GM12878 (cell line): ENCODE measurements at regions not wholly inside any gene's neighbourhood (a gene's known extent, or its start where the extent isn't known, plus 50 kb on each side); places are given as distances from the start of the nearest gene placed in this dataset.

Source experiments
- ATAC-seq: fragments of 200-7000 bp; cut with Tn5 transposase; 3 replicates; pipeline ENCODE4 v1.9.1; 2020; ENCODE audit warnings: mild to moderate bottlenecking, moderate library complexity
- BruUV-seq: library from RNA; stranded (reverse); fragments of 400-500 nt; replicated peaks from 2 replicates; lab custom pipeline; 2021; lab: Mats Ljungman, UMichigan
- CTCF ChIA-PET: fragments of 300-600 bp; sonication (Branson Sonifier 250); formaldehyde crosslinking; extraction: SDS; loops from one replicate; lab custom pipeline; 2021; ENCODE audit warnings: inconsistent platforms; lab: Yijun Ruan, JAX
- POLR2A ChIA-PET: fragments of 350-600 bp; formaldehyde crosslinking; extraction: SDS; loops from one replicate; lab custom pipeline; 2021; ENCODE audit warnings: inconsistent platforms; lab: Charles Lee
- RAD21 ChIA-PET: fragments of 300-600 bp; sonication (Branson Sonifier 250); formaldehyde crosslinking; loops from one replicate; lab custom pipeline; 2023; ENCODE audit warnings: antibody characterized with exemption; ENCODE audit not compliant: unreplicated experiment; lab: Charles Lee
- SMC1A ChIA-PET: fragments of 300-600 bp; sonication (Branson Sonifier 250); formaldehyde crosslinking; loops from one replicate; lab custom pipeline; 2023; ENCODE audit not compliant: unreplicated experiment, uncharacterized antibody; lab: Charles Lee
- DNase-seq: peaks from one replicate; pipeline ENCODE4 v3.0.0-alpha.2; 2011; ENCODE audit warnings: low read depth, low spot score
- FAIRE-seq: peaks from 3 replicates; lab custom pipeline; 2011; peaks lifted over from hg19 to GRCh38; lab: Jason Lieb, UNC
- H2AFZ ChIP-seq: 2 replicates; pipeline ENCODE4 v1.6.0; 2011; ENCODE audit warnings: low read depth, low read length, control low read depth; ENCODE audit not compliant: control insufficient read depth
- H3K27ac ChIP-seq: 2 replicates; pipeline ENCODE4 v1.5.1; 2011; ENCODE audit warnings: control low read depth; ENCODE audit not compliant: control insufficient read depth, insufficient read depth
- H3K27me3 ChIP-seq, 2 experiments: replicated peaks in 1 of 2; 2 replicates each; pipeline versions ENCODE4 v1.6.0 to v1.6.1; 2011; ENCODE audit warnings: low read length in 1 of 2; ENCODE audit not compliant: control insufficient read depth in 2 of 2, insufficient read depth in 2 of 2
- H3K36me3 ChIP-seq, 2 experiments: 2 replicates each; pipeline ENCODE4 v1.5.1; 2011; ENCODE audit warnings: low read length in 1 of 2; ENCODE audit not compliant: control insufficient read depth in 2 of 2, insufficient read depth in 2 of 2
- H3K4me1 ChIP-seq: 2 replicates; pipeline ENCODE4 v1.6.1; 2011; ENCODE audit warnings: mild to moderate bottlenecking, low read length, moderate library complexity, mixed read lengths; ENCODE audit not compliant: control insufficient read depth, insufficient read depth
- H3K4me2 ChIP-seq: 2 replicates; pipeline ENCODE4 v1.6.0; 2011; ENCODE audit warnings: control low read depth; ENCODE audit not compliant: control insufficient read depth, insufficient read depth
- H3K4me3 ChIP-seq: fragments of 200-600 bp; sonication (generic); 2 replicates; pipeline ENCODE4 v1.5.1; 2016
- H3K79me2 ChIP-seq: 2 replicates; pipeline ENCODE4 v1.6.0; 2011; ENCODE audit warnings: low read length; ENCODE audit not compliant: control insufficient read depth, insufficient read depth
- H3K9ac ChIP-seq: 2 replicates; pipeline ENCODE4 v1.8.0; 2011; ENCODE audit warnings: low read length, control low read depth, mixed read lengths; ENCODE audit not compliant: control insufficient read depth, insufficient read depth
- H3K9me3 ChIP-seq: replicated peaks from 3 replicates; pipeline ENCODE4 v1.5.1; 2011; ENCODE audit warnings: mild to moderate bottlenecking, low read length; ENCODE audit not compliant: control insufficient read depth, insufficient read depth
- H4K20me1 ChIP-seq: 2 replicates; pipeline ENCODE4 v1.6.0; 2011; ENCODE audit not compliant: control insufficient read depth, insufficient read depth
- BRCA1 ChIP-seq: IDR thresholded peaks from 2 replicates; pipeline ENCODE4 v1.6.1; 2011; ENCODE audit warnings: low read depth, low read length, improper control_type of control experiment
- CBX5 ChIP-seq: sonication (generic); IDR thresholded peaks from 2 replicates; pipeline ENCODE4 v1.6.1; 2016; ENCODE audit warnings: low read depth, moderate library complexity, mild to moderate bottlenecking, inconsistent platforms
- CEBPB ChIP-seq, 2 experiments: fragments of 150-350 bp in 1 of 2; IDR thresholded peaks; 2 replicates each; pipeline ENCODE4 v1.6.1; 2012 to 2014; ENCODE audit warnings: low read depth in 2 of 2, low read length in 2 of 2, borderline replicate concordance in 1 of 2, inconsistent platforms in 1 of 2
- CEBPZ ChIP-seq: fragments of 150-350 bp; IDR thresholded peaks from 2 replicates; pipeline ENCODE4 v1.6.1; 2016; ENCODE audit warnings: low read depth, low read length
- EGR1 ChIP-seq, 2 experiments: IDR thresholded peaks; 1 replicate in 1 of 2; 2 replicates in 1 of 2; pipeline ENCODE4 v1.6.1; 2011 to 2012; ENCODE audit warnings: low read depth in 2 of 2, low read length in 2 of 2, borderline replicate concordance in 1 of 2, mild to moderate bottlenecking in 1 of 2, moderate library complexity in 1 of 2
- HDAC2 ChIP-seq: fragments of 200-600 bp; sonication (generic); IDR thresholded peaks from 2 replicates; pipeline ENCODE4 v1.6.1; 2017
- MYB ChIP-seq: fragments of 150-350 bp; IDR thresholded peaks from 2 replicates; pipeline ENCODE4 v1.6.1; 2014; ENCODE audit warnings: mild to moderate bottlenecking, low read depth, low read length, borderline replicate concordance
- RFX5 ChIP-seq: IDR thresholded peaks from 2 replicates; pipeline ENCODE4 v1.6.1; 2011; ENCODE audit warnings: low read depth, low read length, improper control_type of control experiment
- SMAD1 ChIP-seq: fragments of 450-650 bp; IDR thresholded peaks from 2 replicates; pipeline ENCODE4 v1.6.1; 2018; ENCODE audit warnings: mild to moderate bottlenecking, low read depth; ENCODE audit not compliant: partially characterized antibody
- SPI1 ChIP-seq: IDR thresholded peaks from 2 replicates; pipeline ENCODE4 v1.6.1; 2011; ENCODE audit warnings: low read depth, mild to moderate bottlenecking, low read length, moderate library complexity, borderline replicate concordance; ENCODE audit not compliant: insufficient read depth
- SRF ChIP-seq, 2 experiments: IDR thresholded peaks; 2 replicates each; pipeline ENCODE4 v1.6.1; 2011; ENCODE audit warnings: low read depth in 2 of 2, low read length in 2 of 2, mild to moderate bottlenecking in 1 of 2, moderate library complexity in 1 of 2
- WGBS: methylation state at CpG from one replicate; pipeline ENCODE4 v1.1.6; 2016; ENCODE audit warnings: low lambda C conversion rate; ENCODE audit not compliant: insufficient replicate concordance, insufficient coverage; ENCODE audit errors: missing lambda C conversion rate; 5-methylcytosine and 5-hydroxymethylcytosine counted together
- in situ Hi-C: fragments of 300-500 bp; cut with MboI; formaldehyde crosslinking; loops from 9 replicates; pipeline ENCODE4 v1.14.3; 2018; ENCODE audit warnings: mixed read lengths
- intact Hi-C: fragments of 100-400 bp; cut with micrococcal nuclease; formaldehyde crosslinking; loops from one replicate; pipeline ENCODE4 v1.14.2; 2022; ENCODE audit not compliant: unreplicated experiment
- TF ChIP-seq, protein P1 (sequence below): IDR thresholded peaks from 2 replicates; pipeline ENCODE4 v1.6.1; 2011; ENCODE audit warnings: mild to moderate bottlenecking, low read depth, low read length, moderate library complexity; ENCODE audit not compliant: insufficient replicate concordance

- TF ChIP-seq CEBPZ (no peak), SPI1 (no peak)
- TF ChIP-seq, all 136 proteins: peak for 0
Observed at GRCh38 chr18:75132098-75132870, 76.7 kb downstream of the PTGR3 start (continued).

- ChIA-PET RAD21 (no interaction called here), POLR2A (interaction anchor here (0.6 kb wide), 1 partner anchor 208 kb away, joined by 3 read pairs; no protein-coding TSS in a partner anchor), SMC1A (interaction anchor here (0.6 to 0.9 kb wide), 3 partner anchors 53 to 695 kb away, joined by 3 read pairs; no protein-coding TSS in a partner anchor), CTCF (interaction anchor here (0.7 to 1.1 kb wide), 2 partner anchors 37 to 41 kb away, joined by 3 read pairs; no protein-coding TSS in a partner anchor)
- 58% methylated on average over 19 of the region's 20 CpGs for WGBS
- H3K27me3 ChIP-seq: no peaks in the 10 kb centered on the region
- no peak overlapping the region for H3K4me3 ChIP-seq
- H4K20me1 ChIP-seq: no peaks in the 10 kb centered on the region
- in situ Hi-C loops: no loop called here
- intact Hi-C loops: no loop called here
- no peak for ATAC-seq
- H3K27ac ChIP-seq: no peak overlapping the region
- H3K9ac ChIP-seq: no peak overlapping the region
- H3K4me1 ChIP-seq: no peaks in the 10 kb centered on the region
- FAIRE-seq: no peak
- no peaks in the 10 kb centered on the region for H3K79me2 ChIP-seq
- DNase-seq: no peak
- no peaks in the 10 kb centered on the region for H3K36me3 ChIP-seq
- no peaks in the 10 kb centered on the region for H3K9me3 ChIP-seq
- no peak overlapping the region for H3K4me2 ChIP-seq
- BruUV-seq: no TSS peak
- no peak overlapping the region for H2AFZ ChIP-seq
- TF ChIP-seq BRCA1: no peak
- no peak for TF ChIP-seq RFX5
- no peak for TF ChIP-seq CEBPB (IDR thresholded peaks at IDR 0.05; ENCODE audit: borderline replicate concordance in 1 of 2, low read depth in 2 of 2, low read length in 2 of 2)
- no peak for TF ChIP-seq SRF (IDR thresholded peaks at IDR 0.05; ENCODE audit: low read depth in 2 of 2, low read length in 2 of 2)
- no peak for TF ChIP-seq CBX5
- no peak for TF ChIP-seq EGR1 (IDR thresholded peaks at IDR 0.05; ENCODE audit: borderline replicate concordance in 1 of 2, low read depth in 2 of 2, low read length in 2 of 2)
- TF ChIP-seq, protein P1, sequence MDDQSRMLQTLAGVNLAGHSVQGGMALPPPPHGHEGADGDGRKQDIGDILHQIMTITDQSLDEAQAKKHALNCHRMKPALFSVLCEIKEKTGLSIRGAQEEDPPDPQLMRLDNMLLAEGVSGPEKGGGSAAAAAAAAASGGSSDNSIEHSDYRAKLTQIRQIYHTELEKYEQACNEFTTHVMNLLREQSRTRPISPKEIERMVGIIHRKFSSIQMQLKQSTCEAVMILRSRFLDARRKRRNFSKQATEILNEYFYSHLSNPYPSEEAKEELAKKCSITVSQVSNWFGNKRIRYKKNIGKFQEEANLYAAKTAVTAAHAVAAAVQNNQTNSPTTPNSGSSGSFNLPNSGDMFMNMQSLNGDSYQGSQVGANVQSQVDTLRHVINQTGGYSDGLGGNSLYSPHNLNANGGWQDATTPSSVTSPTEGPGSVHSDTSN: no peak
- no peak for TF ChIP-seq HDAC2
- no peak for TF ChIP-seq MYB
- TF ChIP-seq SMAD1: no peak
Observed at GRCh38 chr18:75131381-75132000, 77.4 kb downstream of the PTGR3 start.
